ENCODE measurements at regions not wholly inside any gene's neighbourhood (a gene's known extent, or its start where the extent isn't known, plus 50 kb on each side); places are given as distances from the start of the nearest gene placed in this dataset.
"Not testable (repeated sequence)": the region's sequence is repeated elsewhere in the genome, so short reads cannot be mapped to it uniquely, and the experiment has no call there.

DNA sequence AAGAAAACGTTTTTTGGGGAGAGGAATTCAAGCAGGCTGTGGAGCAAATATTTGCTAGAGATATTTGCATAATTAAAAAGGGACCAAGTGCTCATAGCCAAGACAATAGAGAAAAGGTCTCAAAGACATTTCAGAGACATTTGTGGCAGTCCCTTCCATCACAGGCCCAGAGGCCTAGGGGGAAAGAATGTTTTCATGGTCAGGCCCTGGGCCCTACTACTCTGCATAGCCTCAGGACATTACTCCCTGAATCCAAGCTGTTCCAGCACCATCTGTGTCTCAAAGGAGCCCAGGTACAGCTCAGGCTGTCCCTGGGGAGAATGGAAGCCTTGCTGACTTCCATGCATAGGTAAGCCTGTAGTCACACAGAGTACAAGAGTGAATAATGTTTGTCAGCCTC is 113.0 kb upstream of the KIF2A start:
- Histone ChIP-seq H3K4me3 (no peak overlapping the region), H3K27me3 (no peaks in the 10 kb centered on the region), H3K36me3 (no peaks in the 10 kb centered on the region), H3K9me3 (no peaks in the 10 kb centered on the region), H3K27ac (no peak overlapping the region), H3K4me1 (no peaks in the 10 kb centered on the region)
- 9% methylated on average over 1 of the region's 1 CpG for WGBS (ENCODE audit: insufficient coverage, low coverage, low lambda C conversion rate, missing lambda C conversion rate)
- ATAC-seq: no peak
- TF ChIP-seq, protein P1, sequence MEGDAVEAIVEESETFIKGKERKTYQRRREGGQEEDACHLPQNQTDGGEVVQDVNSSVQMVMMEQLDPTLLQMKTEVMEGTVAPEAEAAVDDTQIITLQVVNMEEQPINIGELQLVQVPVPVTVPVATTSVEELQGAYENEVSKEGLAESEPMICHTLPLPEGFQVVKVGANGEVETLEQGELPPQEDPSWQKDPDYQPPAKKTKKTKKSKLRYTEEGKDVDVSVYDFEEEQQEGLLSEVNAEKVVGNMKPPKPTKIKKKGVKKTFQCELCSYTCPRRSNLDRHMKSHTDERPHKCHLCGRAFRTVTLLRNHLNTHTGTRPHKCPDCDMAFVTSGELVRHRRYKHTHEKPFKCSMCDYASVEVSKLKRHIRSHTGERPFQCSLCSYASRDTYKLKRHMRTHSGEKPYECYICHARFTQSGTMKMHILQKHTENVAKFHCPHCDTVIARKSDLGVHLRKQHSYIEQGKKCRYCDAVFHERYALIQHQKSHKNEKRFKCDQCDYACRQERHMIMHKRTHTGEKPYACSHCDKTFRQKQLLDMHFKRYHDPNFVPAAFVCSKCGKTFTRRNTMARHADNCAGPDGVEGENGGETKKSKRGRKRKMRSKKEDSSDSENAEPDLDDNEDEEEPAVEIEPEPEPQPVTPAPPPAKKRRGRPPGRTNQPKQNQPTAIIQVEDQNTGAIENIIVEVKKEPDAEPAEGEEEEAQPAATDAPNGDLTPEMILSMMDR (IDR thresholded peaks at IDR 0.05): no peak
- TF ChIP-seq POLR2A (IDR thresholded peaks at IDR 0.05): no peak
- no peak for DNase-seq
- intact Hi-C loops (cut with DNase I): no loop called here

DNA sequence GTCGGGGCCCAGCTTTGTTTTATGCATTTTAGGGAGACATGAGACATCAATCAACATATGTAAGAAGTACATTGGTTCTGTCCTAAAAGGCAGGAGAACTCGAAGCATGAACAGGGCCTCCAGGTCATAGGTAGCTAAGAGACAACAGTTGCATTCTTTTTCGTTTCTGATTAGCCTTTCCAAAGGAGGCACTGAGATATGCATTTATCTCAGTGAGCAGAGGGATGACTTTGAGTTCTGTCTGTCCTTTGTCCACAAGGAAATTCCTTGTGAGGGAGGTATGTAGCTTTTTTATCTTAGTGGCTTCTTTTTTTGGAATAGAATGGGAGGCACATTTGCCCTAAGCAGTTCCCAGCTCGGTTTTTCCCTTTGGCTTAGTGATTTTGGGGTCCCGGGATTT is 109.5 kb upstream of the KIF2A start:
- intact Hi-C loops (cut with DNase I); DNase-seq; H3K4me1 ChIP-seq; ATAC-seq; H3K27ac ChIP-seq; H3K9me3 ChIP-seq; H3K4me3 ChIP-seq; H3K27me3 ChIP-seq; H3K36me3 ChIP-seq: not testable (repeated sequence)
- WGBS (ENCODE audit: insufficient coverage, low coverage, low lambda C conversion rate, missing lambda C conversion rate): 40% methylated on average over 5 of the region's 5 CpGs

DNA sequence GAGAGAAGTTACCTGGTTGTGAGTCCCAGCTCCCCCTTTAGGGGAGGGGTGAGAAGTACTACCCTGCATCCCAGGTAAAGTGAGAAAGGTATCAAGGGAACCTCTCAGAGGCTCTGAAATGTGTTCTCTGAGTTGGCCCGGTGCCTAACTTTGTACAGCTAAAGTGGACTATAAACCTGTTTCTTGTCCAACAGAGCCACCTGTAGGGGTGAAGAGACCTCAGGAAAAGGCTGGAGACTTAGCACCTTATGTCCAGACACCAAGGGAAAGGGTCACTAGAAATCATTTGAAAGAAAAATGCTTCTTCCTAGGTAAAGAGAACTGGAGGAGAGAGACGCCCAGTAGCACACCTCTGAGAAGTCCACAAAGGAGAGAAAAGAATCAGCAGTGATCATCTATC is 108.3 kb upstream of the KIF2A start:
- Histone ChIP-seq H3K27ac (no peak overlapping the region), H3K9me3 (no peaks in the 10 kb centered on the region), H3K4me3 (no peak overlapping the region), H3K27me3 (no peaks in the 10 kb centered on the region), H3K36me3 (no peaks in the 10 kb centered on the region), H3K4me1 (no peaks in the 10 kb centered on the region)
- 59% methylated on average over 2 of the region's 2 CpGs for WGBS (ENCODE audit: insufficient coverage, low coverage, low lambda C conversion rate, missing lambda C conversion rate)
- no peak for ATAC-seq
- DNase-seq: no peak
- no peak for TF ChIP-seq POLR2A (IDR thresholded peaks at IDR 0.05)
- TF ChIP-seq, protein P1 (IDR thresholded peaks at IDR 0.05): no peak
- intact Hi-C loops (cut with DNase I): no loop called here

DNA sequence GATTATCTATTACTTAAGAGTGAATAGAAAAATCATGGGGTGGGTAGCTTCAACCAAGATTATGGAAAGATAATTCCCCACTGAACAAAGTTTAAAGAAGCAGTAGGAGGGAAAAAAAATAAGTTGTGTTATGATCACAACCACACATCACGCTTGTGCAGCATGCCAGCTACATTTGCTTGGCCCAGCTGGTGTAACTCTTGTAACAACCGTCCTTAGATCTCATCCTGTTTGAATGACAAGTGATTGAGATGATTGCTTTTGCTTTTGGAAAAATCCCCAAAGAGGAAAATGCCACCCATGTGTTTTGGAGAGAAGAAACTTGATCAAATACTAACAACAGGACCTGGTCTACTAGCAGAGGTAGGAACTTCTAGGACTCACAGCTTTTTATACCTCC is 107.6 kb upstream of the KIF2A start:
- H3K27ac ChIP-seq: no peak overlapping the region
- 51% methylated on average over 2 of the region's 2 CpGs for WGBS (ENCODE audit: insufficient coverage, low coverage, low lambda C conversion rate, missing lambda C conversion rate)
- no peak for TF ChIP-seq POLR2A (IDR thresholded peaks at IDR 0.05)
- TF ChIP-seq, protein P1 (IDR thresholded peaks at IDR 0.05): no peak
- no peak for DNase-seq
- no peaks in the 10 kb centered on the region for H3K9me3 ChIP-seq
- no peak overlapping the region for H3K4me3 ChIP-seq
- H3K4me1 ChIP-seq: no peaks in the 10 kb centered on the region
- H3K27me3 ChIP-seq: no peaks in the 10 kb centered on the region
- no peak for ATAC-seq
- no peaks in the 10 kb centered on the region for H3K36me3 ChIP-seq
- intact Hi-C loops (cut with DNase I): no loop called here

DNA sequence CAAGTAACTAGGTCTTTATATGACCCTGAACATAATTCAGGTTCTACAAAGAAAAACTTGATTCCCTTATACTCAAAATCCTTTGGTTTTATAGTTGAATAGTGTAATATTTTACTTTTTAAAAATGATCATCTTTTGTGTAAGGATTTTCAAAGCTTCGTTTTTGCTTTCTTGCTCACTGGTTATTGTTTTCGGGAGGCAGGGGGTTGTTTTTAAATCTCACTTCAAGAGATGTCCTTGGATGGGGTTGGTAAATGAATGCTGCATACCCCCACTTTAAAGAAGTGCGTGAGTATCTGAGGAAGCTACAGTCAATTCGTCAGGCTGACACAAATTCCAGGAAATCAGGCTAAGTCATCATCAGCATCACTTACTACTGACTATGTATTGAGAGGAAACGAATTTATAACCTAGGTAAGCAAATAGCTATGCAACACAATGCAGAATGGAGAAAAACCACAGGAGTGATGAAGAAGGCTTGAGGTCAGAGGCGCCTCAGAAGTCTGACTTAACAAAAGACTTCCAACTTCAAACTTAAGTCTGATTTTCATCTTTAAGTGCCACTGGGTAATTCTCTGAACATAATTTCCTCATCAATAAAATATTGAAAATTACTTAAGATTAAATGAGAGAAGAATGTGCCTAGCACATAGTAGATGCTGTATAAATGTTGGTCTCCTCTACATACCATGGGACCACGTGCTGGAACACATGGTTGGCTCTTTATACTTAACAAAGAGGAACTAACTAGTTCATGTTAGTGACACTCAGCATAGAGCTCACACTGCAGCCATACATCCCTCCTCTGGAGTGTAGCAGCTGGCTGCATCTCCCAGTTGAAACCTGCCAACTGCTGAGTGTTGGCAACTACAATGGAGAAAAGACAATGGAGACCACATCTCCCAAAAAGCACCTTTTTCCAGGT is 106.0 kb upstream of the KIF2A start:
- intact Hi-C loops (cut with DNase I): no loop called here
- H3K4me3 ChIP-seq: no peak overlapping the region
- H3K27me3 ChIP-seq: no peaks in the 10 kb centered on the region
- TF ChIP-seq, protein P1 (IDR thresholded peaks at IDR 0.05): no peak
- no peak for TF ChIP-seq POLR2A (IDR thresholded peaks at IDR 0.05)
- H3K4me1 ChIP-seq: no peaks in the 10 kb centered on the region
- H3K9me3 ChIP-seq: no peaks in the 10 kb centered on the region
- no peaks in the 10 kb centered on the region for H3K36me3 ChIP-seq
- WGBS (ENCODE audit: insufficient coverage, low coverage, low lambda C conversion rate, missing lambda C conversion rate): 44% methylated on average over 7 of the region's 7 CpGs
- no peak overlapping the region for H3K27ac ChIP-seq
- DNase-seq: no peak
- ATAC-seq: no peak
